C4-2B (cell line): ENCODE measurements at regions not wholly inside any gene's neighbourhood (a gene's known extent, or its start where the extent isn't known, plus 50 kb on each side); places are given as distances from the start of the nearest gene placed in this dataset.

Experiments
- CTCF ChIP-seq: fragments of 450-650 bp; conservative IDR thresholded peaks from 2 replicates; pipeline ENCODE4 v1.5.1; 2017; ENCODE audit warnings: mild to moderate bottlenecking
- ZFX ChIP-seq: fragments of 450-650 bp; IDR thresholded peaks from 2 replicates; pipeline ENCODE4 v1.6.1; 2017

GRCh38 chr2:234313558-234313957 is 183.3 kb downstream of the ARL4C start:
- no peak for TF ChIP-seq CTCF
- TF ChIP-seq ZFX = no peak
